ENCODE measurements at regions not wholly inside any gene's neighbourhood (a gene's known extent, or its start where the extent isn't known, plus 50 kb on each side); places are given as distances from the start of the nearest gene placed in this dataset.
"Not testable (repeated sequence)": the region's sequence is repeated elsewhere in the genome, so short reads cannot be mapped to it uniquely, and the experiment has no call there.

- no peak for DNase-seq (ENCODE audit: low read depth)
- no peak for TF ChIP-seq CTCF (IDR thresholded peaks at IDR 0.05; ENCODE audit: insufficient read depth, low read length)
- no peak overlapping the region for H3K4me3 ChIP-seq (ENCODE audit: low read depth, low read length)
These were observed 86.3 kb downstream of the NUS1 start for GRCh38 chr6:117761610-117762009.

GRCh38 chr6:117771403-117771802, 96.1 kb downstream of the NUS1 start:
- TF ChIP-seq CTCF (IDR thresholded peaks at IDR 0.05; ENCODE audit: insufficient read depth, low read length), result no peak
- DNase-seq (ENCODE audit: low read depth), result no peak
- H3K4me3 ChIP-seq (ENCODE audit: low read depth, low read length), result no peak overlapping the region

- TF ChIP-seq CTCF (IDR thresholded peaks at IDR 0.05; ENCODE audit: insufficient read depth, low read length), result no peak
- peak; percentile 4 for DNase-seq (ENCODE audit: low read depth)
- no peak overlapping the region for H3K4me3 ChIP-seq (ENCODE audit: low read depth, low read length)
These were observed 101.2 kb downstream of the NUS1 start for GRCh38 chr6:117776441-117776840.

GRCh38 chr6:117781550-117781949, 106.3 kb downstream of the NUS1 start:
- DNase-seq (ENCODE audit: low read depth), result no peak
- TF ChIP-seq CTCF (IDR thresholded peaks at IDR 0.05; ENCODE audit: insufficient read depth, low read length), result no peak
- H3K4me3 ChIP-seq (ENCODE audit: low read depth, low read length), result no peak overlapping the region

GRCh38 chr6:117783279-117783678, 108.0 kb downstream of the NUS1 start:
- no peak overlapping the region for H3K4me3 ChIP-seq (ENCODE audit: low read depth, low read length)
- no peak for DNase-seq (ENCODE audit: low read depth)
- TF ChIP-seq CTCF (IDR thresholded peaks at IDR 0.05; ENCODE audit: insufficient read depth, low read length), result no peak

- no peak overlapping the region for H3K4me3 ChIP-seq (ENCODE audit: low read depth, low read length)
- TF ChIP-seq CTCF (IDR thresholded peaks at IDR 0.05; ENCODE audit: insufficient read depth, low read length), result no peak
- DNase-seq (ENCODE audit: low read depth), result no peak
These were observed 115.7 kb downstream of the NUS1 start for GRCh38 chr6:117791012-117791411.

- DNase-seq (ENCODE audit: low read depth), result no peak
- TF ChIP-seq CTCF (IDR thresholded peaks at IDR 0.05; ENCODE audit: insufficient read depth, low read length), result no peak
- no peak overlapping the region for H3K4me3 ChIP-seq (ENCODE audit: low read depth, low read length)
These were observed 111.8 kb upstream of the SLC35F1 start for GRCh38 chr6:117795234-117795633.

GRCh38 chr6:117798819-117799218, 108.2 kb upstream of the SLC35F1 start:
- not testable (repeated sequence) for DNase-seq (ENCODE audit: low read depth); H3K4me3 ChIP-seq (ENCODE audit: low read depth, low read length)

Data from fibroblast of the aortic adventitia (primary cell).